Kidney (tissue), 13 donors: ENCODE measurements at regions not wholly inside any gene's neighbourhood (a gene's known extent, or its start where the extent isn't known, plus 50 kb on each side); places are given as distances from the start of the nearest gene placed in this dataset.

Experiments used
- DNase-seq, 5 donors: peaks; one replicate each; pipeline ENCODE4 v3.0.0-alpha.2; 2013 to 2020
- FAIRE-seq: peaks from 2 replicates; lab custom pipeline; 2012; peaks lifted over from hg19 to GRCh38; lab: Jason Lieb, UNC
- H3K27ac ChIP-seq, 2 donors: one replicate each; pipeline ENCODE4 v1.7.0; 2013; ENCODE audit warnings: low read depth in 2 of 2, low read length in 2 of 2, inconsistent platforms in 1 of 2
- H3K27me3 ChIP-seq: one replicate; pipeline ENCODE4 v1.7.1; 2013; ENCODE audit warnings: low read length, inconsistent platforms; ENCODE audit not compliant: control insufficient read depth, insufficient read depth
- H3K36me3 ChIP-seq, 3 donors: one replicate each; pipeline versions ENCODE4 v1.7.0 to v1.7.1; 2013; ENCODE audit warnings: low read length in 3 of 3, control low read depth in 1 of 3, inconsistent platforms in 1 of 3; ENCODE audit not compliant: insufficient read depth in 3 of 3, control insufficient read depth in 2 of 3
- H3K4me1 ChIP-seq, 3 donors: one replicate each; pipeline versions ENCODE4 v1.7.0 to v1.7.1; 2013; ENCODE audit warnings: low read length in 3 of 3, inconsistent platforms in 1 of 3, low read depth in 1 of 3; ENCODE audit not compliant: control insufficient read depth in 2 of 3, insufficient read depth in 2 of 3
- H3K4me3 ChIP-seq, 3 donors: one replicate each; pipeline versions ENCODE4 v1.7.0 to v1.8.1; 2013; ENCODE audit warnings: low read length in 3 of 3, control low read depth in 1 of 3, inconsistent platforms in 1 of 3
- H3K9ac ChIP-seq, 3 donors: one replicate each; pipeline versions ENCODE4 v1.7.0 to v1.7.1; 2013; ENCODE audit warnings: low read length in 3 of 3, control low read depth in 1 of 3, inconsistent platforms in 1 of 3
- H3K9me3 ChIP-seq, 3 donors: one replicate each; pipeline versions ENCODE4 v1.7.0 to v1.7.1; 2013; ENCODE audit warnings: low read length in 3 of 3, control low read depth in 1 of 3, inconsistent platforms in 1 of 3; ENCODE audit not compliant: control insufficient read depth in 2 of 3, insufficient read depth in 1 of 3
- intact Hi-C: fragments of 100-400 bp; cut with DNase I; formaldehyde crosslinking; loops from one replicate; pipeline ENCODE4 v1.11.1; 2022
- TF ChIP-seq, protein P1 (sequence below): IDR thresholded peaks from 3 replicates; pipeline ENCODE4 v1.5.1; 2012; ENCODE audit warnings: mild to moderate bottlenecking, moderate library complexity, borderline replicate concordance; ENCODE audit not compliant: insufficient read depth; ENCODE audit errors: extremely low read depth
- donor health status: control.
- donor health status: control.
- donor health status: control.
- donor health status: control.
- donor health status: control.
- donor health status: DM: yes; HTN: yes; CAD: no.
- donor health status: Normal renal cell carcinoma (clear cell type).

DNA sequence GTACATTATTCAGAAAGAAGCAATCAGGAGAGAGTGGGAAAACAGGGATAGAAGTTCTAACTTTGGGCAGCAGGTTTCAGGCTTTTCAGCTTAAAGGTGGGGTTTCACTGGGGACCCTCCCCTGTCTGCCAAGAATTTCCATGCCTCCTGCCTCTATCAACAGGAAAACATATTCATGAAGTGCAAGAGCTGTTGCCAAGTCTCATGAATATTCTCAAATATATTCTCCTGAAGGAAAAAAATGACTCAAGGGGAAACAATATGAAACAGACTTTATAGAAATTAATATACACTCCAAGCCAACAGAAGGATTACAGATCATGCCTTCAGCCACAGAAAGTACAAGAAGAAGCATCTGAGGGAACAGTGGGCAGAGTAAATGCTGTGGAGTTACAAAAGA is 713.3 kb upstream of the ADAMTS5 start:
- FAIRE-seq, result no peak
- no peak overlapping the region for H3K27ac ChIP-seq
- no peak overlapping the region for H3K4me3 ChIP-seq
- H3K9ac ChIP-seq, result no peak overlapping the region
- H3K36me3 ChIP-seq, result no peaks in the 10 kb centered on the region
- TF ChIP-seq, protein P1, sequence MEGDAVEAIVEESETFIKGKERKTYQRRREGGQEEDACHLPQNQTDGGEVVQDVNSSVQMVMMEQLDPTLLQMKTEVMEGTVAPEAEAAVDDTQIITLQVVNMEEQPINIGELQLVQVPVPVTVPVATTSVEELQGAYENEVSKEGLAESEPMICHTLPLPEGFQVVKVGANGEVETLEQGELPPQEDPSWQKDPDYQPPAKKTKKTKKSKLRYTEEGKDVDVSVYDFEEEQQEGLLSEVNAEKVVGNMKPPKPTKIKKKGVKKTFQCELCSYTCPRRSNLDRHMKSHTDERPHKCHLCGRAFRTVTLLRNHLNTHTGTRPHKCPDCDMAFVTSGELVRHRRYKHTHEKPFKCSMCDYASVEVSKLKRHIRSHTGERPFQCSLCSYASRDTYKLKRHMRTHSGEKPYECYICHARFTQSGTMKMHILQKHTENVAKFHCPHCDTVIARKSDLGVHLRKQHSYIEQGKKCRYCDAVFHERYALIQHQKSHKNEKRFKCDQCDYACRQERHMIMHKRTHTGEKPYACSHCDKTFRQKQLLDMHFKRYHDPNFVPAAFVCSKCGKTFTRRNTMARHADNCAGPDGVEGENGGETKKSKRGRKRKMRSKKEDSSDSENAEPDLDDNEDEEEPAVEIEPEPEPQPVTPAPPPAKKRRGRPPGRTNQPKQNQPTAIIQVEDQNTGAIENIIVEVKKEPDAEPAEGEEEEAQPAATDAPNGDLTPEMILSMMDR, result no peak
- H3K27me3 ChIP-seq, result no peaks in the 10 kb centered on the region
- no peaks in the 10 kb centered on the region for H3K9me3 ChIP-seq
- no peak for DNase-seq
- H3K4me1 ChIP-seq, result no peaks in the 10 kb centered on the region
- intact Hi-C loops, result no loop called here

DNA sequence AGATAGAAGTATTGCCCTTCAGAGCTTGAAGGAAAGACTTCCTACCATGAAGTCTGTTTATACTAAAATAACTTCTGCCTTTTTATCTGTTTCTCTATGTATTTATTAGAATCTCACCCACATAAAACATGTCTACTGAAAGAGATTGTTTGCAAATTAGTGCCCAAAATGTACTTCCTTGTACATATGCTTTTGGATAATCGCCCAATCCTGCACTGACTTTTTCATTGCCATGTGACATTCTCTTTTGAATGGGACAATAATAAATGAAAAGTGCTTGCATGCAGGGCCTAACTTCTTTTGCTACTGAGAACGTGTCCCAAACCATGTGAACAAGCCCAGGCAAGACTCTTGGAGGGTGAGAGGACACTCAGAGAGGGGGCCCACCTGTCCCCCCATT is 711.6 kb upstream of the ADAMTS5 start:
- Histone ChIP-seq H3K9me3 (no peaks in the 10 kb centered on the region), H3K4me1 (no peaks in the 10 kb centered on the region), H3K27ac (no peak overlapping the region), H3K9ac (no peak overlapping the region), H3K4me3 (no peak overlapping the region), H3K27me3 (no peaks in the 10 kb centered on the region), H3K36me3 (no peaks in the 10 kb centered on the region)
- TF ChIP-seq, protein P1, result no peak
- FAIRE-seq, result no peak
- DNase-seq, result no peak
- intact Hi-C loops, result no loop called here

DNA sequence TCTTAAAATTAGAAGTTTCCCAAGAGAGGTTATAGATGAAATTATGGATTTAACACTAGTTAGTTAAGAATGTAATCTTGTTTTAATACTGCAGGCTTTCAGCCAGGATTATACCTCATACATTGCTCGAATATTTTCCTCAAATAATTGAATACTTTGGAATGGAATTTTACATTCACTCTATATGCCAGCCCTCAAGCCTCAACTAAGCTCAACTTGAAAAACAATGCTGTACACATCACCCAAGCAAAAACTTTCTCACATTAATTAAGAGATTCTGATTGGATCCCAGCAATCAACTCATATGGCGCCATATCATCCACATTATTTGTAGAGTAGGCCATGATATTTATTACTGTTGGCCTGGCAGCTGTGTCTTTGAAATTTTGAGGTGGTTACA is 710.7 kb upstream of the ADAMTS5 start:
- H3K4me3 ChIP-seq, result no peak overlapping the region
- no peak overlapping the region for H3K9ac ChIP-seq
- TF ChIP-seq, protein P1, result no peak
- no peaks in the 10 kb centered on the region for H3K4me1 ChIP-seq
- intact Hi-C loops, result no loop called here
- H3K27ac ChIP-seq, result no peak overlapping the region
- no peaks in the 10 kb centered on the region for H3K27me3 ChIP-seq
- no peaks in the 10 kb centered on the region for H3K9me3 ChIP-seq
- DNase-seq, result no peak
- no peak for FAIRE-seq
- no peaks in the 10 kb centered on the region for H3K36me3 ChIP-seq

DNA sequence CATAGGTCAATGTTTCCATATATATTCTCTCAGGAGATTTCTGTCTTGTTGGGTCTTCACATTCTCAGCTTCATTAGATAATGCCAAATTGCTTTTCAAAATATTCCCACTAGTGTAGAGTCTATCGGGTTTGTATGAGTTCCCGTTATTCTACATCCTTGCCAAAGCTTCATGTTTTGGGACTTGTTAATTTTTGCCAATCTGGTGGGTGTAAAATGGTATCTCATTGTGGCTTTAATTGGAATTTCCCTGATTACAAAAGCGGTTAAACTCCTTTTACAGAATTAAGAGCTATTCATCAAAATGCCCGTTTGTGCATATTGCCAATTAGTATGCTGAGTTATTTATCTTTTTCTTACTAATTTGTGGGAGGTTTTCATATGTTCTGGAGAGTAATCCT is 708.4 kb upstream of the ADAMTS5 start:
- no peaks in the 10 kb centered on the region for H3K36me3 ChIP-seq
- FAIRE-seq, result no peak
- intact Hi-C loops, result no loop called here

More for the DNA sequence above, 708.4 kb upstream of the ADAMTS5 start:
- TF ChIP-seq, protein P1, result no peak
- H3K4me1 ChIP-seq, result no peaks in the 10 kb centered on the region
- H3K9me3 ChIP-seq, result no peaks in the 10 kb centered on the region
- DNase-seq, result no peak
- no peaks in the 10 kb centered on the region for H3K27me3 ChIP-seq
- no peak overlapping the region for H3K27ac ChIP-seq
- no peak overlapping the region for H3K4me3 ChIP-seq
- H3K9ac ChIP-seq, result no peak overlapping the region
